ENCODE measurements at regions not wholly inside any gene's neighbourhood (a gene's known extent, or its start where the extent isn't known, plus 50 kb on each side); places are given as distances from the start of the nearest gene placed in this dataset.

- Histone ChIP-seq H3K36me3 (replicated peaks) (no peaks in the 10 kb centered on the region), H3K27me3 (replicated peaks) (no peaks in the 10 kb centered on the region), H3K27ac (no peak overlapping the region), H3K4me3 (ENCODE audit: low read depth, low read length) (no peak overlapping the region)
- DNase-seq = no peak
- in situ Hi-C loops (cut with HindIII; ENCODE audit: low pct_ligation_motif_present, low sequenced_read_pairs) = no loop called here
- TF ChIP-seq CTCF (IDR thresholded peaks at IDR 0.05; ENCODE audit: low read depth, low read length, missing control alignments) = no peak
Measured at GRCh38 chr13:106095406-106095805, 440.1 kb downstream of the EFNB2 start.

GRCh38 chr13:106090001-106090400 lies 445.5 kb downstream of the EFNB2 start:
- no peak for TF ChIP-seq CTCF (IDR thresholded peaks at IDR 0.05; ENCODE audit: low read depth, low read length, missing control alignments)

GRCh38 chr13:106089261-106089980 lies 446.0 kb downstream of the EFNB2 start:
- Histone ChIP-seq H3K36me3 (replicated peaks) (no peaks in the 10 kb centered on the region), H3K27ac (no peak overlapping the region), H3K4me3 (ENCODE audit: low read depth, low read length) (no peak overlapping the region), H3K27me3 (replicated peaks) (no peaks in the 10 kb centered on the region)
- DNase-seq = no peak
- in situ Hi-C loops (cut with HindIII; ENCODE audit: low pct_ligation_motif_present, low sequenced_read_pairs) = no loop called here
- TF ChIP-seq CTCF (IDR thresholded peaks at IDR 0.05; ENCODE audit: low read depth, low read length, missing control alignments) = no peak

More at GRCh38 chr13:106090001-106090400, 445.5 kb downstream of the EFNB2 start:
- in situ Hi-C loops (cut with HindIII; ENCODE audit: low pct_ligation_motif_present, low sequenced_read_pairs) = no loop called here
- Histone ChIP-seq H3K4me3 (ENCODE audit: low read depth, low read length) (no peak overlapping the region), H3K27me3 (replicated peaks) (no peaks in the 10 kb centered on the region), H3K27ac (no peak overlapping the region), H3K36me3 (replicated peaks) (no peaks in the 10 kb centered on the region)
- DNase-seq = no peak

GRCh38 chr13:106088085-106088484 lies 447.4 kb downstream of the EFNB2 start:
- Histone ChIP-seq H3K27me3 (replicated peaks) (no peaks in the 10 kb centered on the region), H3K4me3 (ENCODE audit: low read depth, low read length) (no peak overlapping the region), H3K36me3 (replicated peaks) (no peaks in the 10 kb centered on the region), H3K27ac (no peak overlapping the region)
- in situ Hi-C loops (cut with HindIII; ENCODE audit: low pct_ligation_motif_present, low sequenced_read_pairs) = no loop called here
- DNase-seq = no peak
- no peak for TF ChIP-seq CTCF (IDR thresholded peaks at IDR 0.05; ENCODE audit: low read depth, low read length, missing control alignments)

- no peak for DNase-seq
- H3K27me3 ChIP-seq (replicated peaks) = no peaks in the 10 kb centered on the region
- H3K27ac ChIP-seq = no peak overlapping the region
- no peak overlapping the region for H3K4me3 ChIP-seq (ENCODE audit: low read depth, low read length)
- TF ChIP-seq CTCF (IDR thresholded peaks at IDR 0.05; ENCODE audit: low read depth, low read length, missing control alignments) = no peak
- no peaks in the 10 kb centered on the region for H3K36me3 ChIP-seq (replicated peaks)
- in situ Hi-C loops (cut with HindIII; ENCODE audit: low pct_ligation_motif_present, low sequenced_read_pairs) = no loop called here
Measured at GRCh38 chr13:106087201-106087600, 448.3 kb downstream of the EFNB2 start.

All from brain microvascular endothelial cell (primary cell).